ENCODE measurements at regions not wholly inside any gene's neighbourhood (a gene's known extent, or its start where the extent isn't known, plus 50 kb on each side); places are given as distances from the start of the nearest gene placed in this dataset.

- DNase-seq = no peak
Observed at GRCh38 chr12:77179515-77179914, 114.1 kb upstream of the E2F7 start.

GRCh38 chr12:77167801-77168200 is 102.4 kb upstream of the E2F7 start:
- no peak for DNase-seq

GRCh38 chr12:77166696-77167095 is 101.3 kb upstream of the E2F7 start:
- no peak for DNase-seq

GRCh38 chr12:77163074-77164038 is 98.0 kb upstream of the E2F7 start:
- DNase-seq = no peak

GRCh38 chr12:77161944-77162343 is 96.6 kb upstream of the E2F7 start:
- DNase-seq = no peak

- no peak for DNase-seq
Observed at GRCh38 chr12:77160931-77161330, 95.6 kb upstream of the E2F7 start.

GRCh38 chr12:77153706-77154105 is 88.3 kb upstream of the E2F7 start:
- no peak for DNase-seq

- no peak for DNase-seq
Observed at GRCh38 chr12:77152623-77153193, 87.3 kb upstream of the E2F7 start.

GRCh38 chr12:77151030-77151429 is 85.7 kb upstream of the E2F7 start:
- DNase-seq = no peak

- no peak for DNase-seq
Observed at GRCh38 chr12:77133566-77133965, 68.2 kb upstream of the E2F7 start.

GRCh38 chr12:77131977-77132490 is 66.7 kb upstream of the E2F7 start:
- DNase-seq = no peak

GRCh38 chr12:77130193-77130592 is 64.8 kb upstream of the E2F7 start:
- no peak for DNase-seq

GRCh38 chr12:77124767-77125166 is 59.4 kb upstream of the E2F7 start:
- DNase-seq = no peak

- DNase-seq = no peak
Observed at GRCh38 chr12:77122661-77123060, 57.3 kb upstream of the E2F7 start.

GRCh38 chr12:77122236-77122635 is 56.9 kb upstream of the E2F7 start:
- no peak for DNase-seq

GRCh38 chr12:77120156-77121085 is 55.1 kb upstream of the E2F7 start:
- no peak for DNase-seq

GRCh38 chr12:77118696-77119095 is 53.3 kb upstream of the E2F7 start:
- no peak for DNase-seq

- no peak for DNase-seq
Observed at GRCh38 chr12:77116277-77116676, 50.9 kb upstream of the E2F7 start.

- no peak for DNase-seq
Observed at GRCh38 chr12:77115471-77115870, 50.1 kb upstream of the E2F7 start.
